GM10248 (cell line): ENCODE measurements at regions not wholly inside any gene's neighbourhood (a gene's known extent, or its start where the extent isn't known, plus 50 kb on each side); places are given as distances from the start of the nearest gene placed in this dataset.
A peak's percentile ranks its signal among the peaks of the same experiment; 100 is the strongest.
"Not testable (repeated sequence)": the region's sequence is repeated elsewhere in the genome, so short reads cannot be mapped to it uniquely, and the experiment has no call there.

Experiments
- CTCF ChIA-PET: fragments of 300-600 bp; sonication (Branson Sonifier 250); formaldehyde crosslinking; extraction: SDS; loops from one replicate; lab custom pipeline; 2021; ENCODE audit warnings: antibody characterized with exemption; lab: Yijun Ruan, JAX
- POLR2A ChIA-PET: fragments of 350-650 bp; sonication (Branson Sonifier 250); formaldehyde crosslinking; extraction: SDS; loops from one replicate; lab custom pipeline; 2020; ENCODE audit warnings: antibody characterized with exemption; lab: Yijun Ruan, JAX
- DNase-seq: peaks from one replicate; pipeline ENCODE4 v3.0.0; 2012; ENCODE audit errors: extremely low spot score
- TF ChIP-seq, protein P1 (sequence below): IDR thresholded peaks from 2 replicates; pipeline ENCODE4 v1.5.1; 2012; ENCODE audit warnings: mild to moderate bottlenecking, low read depth; ENCODE audit errors: extremely low read depth, missing control alignments, control extremely low read depth

DNA sequence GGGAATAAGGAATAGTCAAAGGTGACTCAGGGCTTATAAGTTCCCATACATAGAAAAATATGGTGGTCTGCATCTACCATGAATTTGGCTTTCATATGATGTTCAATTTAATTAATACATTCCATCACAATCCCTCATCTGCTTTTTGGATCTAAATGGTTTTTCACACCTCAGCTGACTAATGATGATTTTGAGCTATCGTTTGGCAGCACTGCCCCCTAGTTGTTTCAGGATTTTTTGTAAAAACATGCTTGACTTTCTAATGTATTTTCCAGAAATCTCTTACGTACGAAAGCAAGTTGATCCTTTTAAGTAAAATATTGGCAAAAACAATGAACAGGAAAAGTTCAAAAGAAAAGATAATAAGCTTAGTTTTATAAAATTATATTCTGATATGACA, 408.6 kb upstream of the ADGRB3 start:
- CTCF ChIA-PET: interaction anchor here (0.8 to 1.3 kb wide), 4 partner anchors 8 to 503 kb away, joined by 3 to 7 read pairs (median 5); no protein-coding TSS in a partner anchor
- POLR2A ChIA-PET: no interaction called here
- TF ChIP-seq, protein P1, sequence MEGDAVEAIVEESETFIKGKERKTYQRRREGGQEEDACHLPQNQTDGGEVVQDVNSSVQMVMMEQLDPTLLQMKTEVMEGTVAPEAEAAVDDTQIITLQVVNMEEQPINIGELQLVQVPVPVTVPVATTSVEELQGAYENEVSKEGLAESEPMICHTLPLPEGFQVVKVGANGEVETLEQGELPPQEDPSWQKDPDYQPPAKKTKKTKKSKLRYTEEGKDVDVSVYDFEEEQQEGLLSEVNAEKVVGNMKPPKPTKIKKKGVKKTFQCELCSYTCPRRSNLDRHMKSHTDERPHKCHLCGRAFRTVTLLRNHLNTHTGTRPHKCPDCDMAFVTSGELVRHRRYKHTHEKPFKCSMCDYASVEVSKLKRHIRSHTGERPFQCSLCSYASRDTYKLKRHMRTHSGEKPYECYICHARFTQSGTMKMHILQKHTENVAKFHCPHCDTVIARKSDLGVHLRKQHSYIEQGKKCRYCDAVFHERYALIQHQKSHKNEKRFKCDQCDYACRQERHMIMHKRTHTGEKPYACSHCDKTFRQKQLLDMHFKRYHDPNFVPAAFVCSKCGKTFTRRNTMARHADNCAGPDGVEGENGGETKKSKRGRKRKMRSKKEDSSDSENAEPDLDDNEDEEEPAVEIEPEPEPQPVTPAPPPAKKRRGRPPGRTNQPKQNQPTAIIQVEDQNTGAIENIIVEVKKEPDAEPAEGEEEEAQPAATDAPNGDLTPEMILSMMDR: peak; percentile 48
- no peak for DNase-seq

DNA sequence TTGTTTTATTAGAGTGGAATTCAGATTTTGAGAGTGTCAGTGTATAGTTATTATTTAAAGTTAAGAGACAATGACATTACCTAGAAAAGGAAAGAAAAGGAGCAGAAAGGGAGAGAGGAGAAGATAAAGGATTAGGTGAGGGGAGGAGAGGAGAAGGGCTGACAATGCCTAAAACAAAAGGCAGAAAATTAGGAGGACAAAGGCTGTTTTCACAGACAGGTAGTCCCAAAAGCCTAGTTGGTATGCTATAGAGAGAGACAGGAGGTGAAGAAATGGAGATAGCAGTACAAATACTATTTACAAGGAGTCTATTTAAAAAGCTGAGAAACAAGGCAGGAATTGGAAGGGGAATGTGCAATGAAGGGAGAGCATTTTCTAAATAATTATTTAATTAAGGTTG, 409.4 kb upstream of the ADGRB3 start:
- TF ChIP-seq, protein P1: no peak
- no peak for DNase-seq
- CTCF ChIA-PET: no interaction called here
- POLR2A ChIA-PET: no interaction called here

DNA sequence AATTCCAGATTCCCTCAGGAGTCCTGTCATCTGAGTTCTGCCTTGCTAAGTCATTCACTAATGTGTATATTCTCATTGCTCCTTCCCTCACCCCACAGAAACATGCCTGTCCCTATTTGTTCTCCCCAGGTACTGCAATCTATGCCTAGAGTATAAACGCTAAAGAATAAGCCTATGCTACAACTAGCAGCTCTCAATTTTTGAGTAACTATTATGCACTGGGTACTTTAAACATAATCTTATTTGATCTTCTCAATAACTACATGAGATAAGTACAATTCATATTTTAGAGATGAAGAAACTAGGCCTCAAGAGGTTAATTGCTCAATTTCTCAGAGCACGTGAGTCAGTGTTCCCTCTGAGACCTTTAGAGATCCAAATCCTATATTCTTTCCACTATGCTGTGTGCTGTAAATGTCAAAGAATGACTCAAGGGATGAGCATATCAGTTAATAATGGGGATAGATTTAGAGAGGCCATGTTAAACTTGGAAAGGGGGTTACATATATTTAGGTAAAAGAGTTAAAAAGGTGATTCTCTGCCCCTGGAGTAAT, 423.8 kb upstream of the ADGRB3 start:
- DNase-seq: no peak
- POLR2A ChIA-PET: no interaction called here
- TF ChIP-seq, protein P1: no peak
- CTCF ChIA-PET: no interaction called here

DNA sequence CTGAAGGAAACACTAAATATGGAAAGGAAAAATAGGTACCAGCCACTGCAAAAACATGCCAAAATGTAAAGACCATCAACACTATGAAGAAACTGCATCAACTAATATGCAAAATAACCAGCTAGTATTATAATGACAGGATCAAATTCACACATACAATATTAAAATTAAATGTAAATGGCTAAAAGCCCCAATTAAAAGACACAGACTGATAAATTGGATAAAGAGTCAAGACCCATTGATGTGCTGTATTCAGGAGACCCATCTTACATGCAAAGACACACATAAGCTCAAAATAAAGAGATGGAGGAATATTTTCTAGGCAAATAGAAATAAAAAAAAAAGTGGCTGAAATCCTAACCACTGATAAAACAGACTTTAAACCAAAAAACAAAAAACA, 427.5 kb upstream of the ADGRB3 start:
- POLR2A ChIA-PET, DNase-seq: not testable (repeated sequence)
- CTCF ChIA-PET: interaction anchor here (1.0 kb wide), 1 partner anchor 261 kb away, joined by 3 read pairs; no protein-coding TSS in a partner anchor

DNA sequence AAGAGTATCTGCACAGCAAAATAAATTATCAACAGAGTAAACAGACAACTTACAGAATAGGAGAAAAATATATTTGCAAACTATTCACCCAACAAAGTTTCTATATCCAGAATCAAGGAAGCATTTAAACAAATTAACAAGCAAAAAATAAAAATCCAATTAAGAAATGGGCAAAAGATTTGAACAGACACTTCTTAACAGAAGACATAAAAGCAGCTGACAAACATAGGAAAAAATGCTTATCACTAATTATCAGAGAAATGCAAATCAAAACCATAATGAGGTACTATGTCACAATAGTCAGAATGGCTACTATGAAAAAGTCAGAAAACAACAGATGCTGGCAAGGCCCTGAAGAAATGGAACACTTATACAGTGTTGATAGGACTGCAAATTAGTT, 434.2 kb upstream of the ADGRB3 start:
- TF ChIP-seq, protein P1: no peak
- POLR2A ChIA-PET: no interaction called here
- CTCF ChIA-PET: interaction anchor here (1.1 kb wide), 1 partner anchor 12 kb away, joined by 5 read pairs; no protein-coding TSS in a partner anchor
- no peak for DNase-seq

DNA sequence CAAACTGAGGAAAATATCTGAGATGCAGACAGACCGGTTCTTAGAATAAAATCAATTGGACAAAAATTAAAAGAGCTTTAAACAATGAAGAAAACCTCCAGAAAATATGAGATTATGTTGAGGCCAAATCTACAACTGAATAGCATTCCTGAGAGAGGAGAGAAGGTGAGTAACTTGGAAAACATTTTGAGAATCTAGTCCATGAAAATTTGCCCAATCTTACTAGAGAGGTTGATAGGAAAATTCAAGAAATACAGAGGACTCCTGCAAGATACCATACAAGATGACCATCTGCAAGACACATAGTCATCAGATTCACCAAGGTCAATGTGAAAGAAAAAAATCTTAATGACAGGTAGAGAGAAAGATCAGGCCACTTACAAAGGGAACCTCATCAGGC, 437.7 kb upstream of the ADGRB3 start:
- no peak for DNase-seq
- TF ChIP-seq, protein P1: no peak
- POLR2A ChIA-PET: no interaction called here
- CTCF ChIA-PET: interaction anchor here (1.4 to 1.6 kb wide), 2 partner anchors 8 to 9 kb away, joined by 4 to 5 read pairs; no protein-coding TSS in a partner anchor

DNA sequence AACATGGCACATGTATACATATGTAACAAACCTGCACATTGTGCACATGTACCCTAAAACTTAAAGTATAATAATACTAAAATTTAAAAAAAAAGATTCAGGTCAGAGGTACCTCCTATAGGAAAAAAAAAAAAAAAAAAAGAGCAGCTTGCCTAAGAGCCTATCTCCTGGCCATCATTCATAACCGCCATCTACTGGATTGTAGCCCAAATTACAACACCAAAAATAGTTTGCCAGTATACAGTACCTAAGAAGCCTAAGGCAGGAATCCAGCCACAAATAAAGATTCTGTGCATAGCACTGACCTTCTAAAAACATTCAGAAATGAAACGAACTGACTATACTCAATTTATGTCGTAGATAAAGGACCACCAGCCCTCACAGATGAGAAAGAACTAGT, 438.4 kb upstream of the ADGRB3 start:
- no peak for DNase-seq
- ChIA-PET CTCF (interaction anchor here (0.6 to 1.6 kb wide), 3 partner anchors 8 to 263 kb away, joined by 4 to 5 read pairs (median 4); no protein-coding TSS in a partner anchor), POLR2A (no interaction called here)
- TF ChIP-seq, protein P1: peak; percentile 30

DNA sequence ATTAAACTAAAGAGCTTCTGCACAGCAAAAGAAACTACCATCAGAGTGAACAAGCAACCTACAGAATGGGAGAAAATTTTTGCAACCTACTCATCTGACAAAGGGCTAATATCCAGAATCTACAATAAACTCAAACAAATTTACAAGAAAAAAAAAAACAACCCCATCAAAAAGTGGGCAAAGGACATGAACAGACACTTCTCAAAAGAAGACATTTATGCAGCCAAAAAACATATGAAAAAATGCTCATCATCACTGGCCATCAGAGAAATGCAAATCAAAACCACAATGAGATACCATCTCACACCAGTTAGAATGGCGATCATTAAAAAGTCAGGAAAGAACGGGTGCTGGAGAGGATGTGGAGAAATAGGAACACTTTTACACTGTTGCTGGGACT, 439.3 kb upstream of the ADGRB3 start:
- POLR2A ChIA-PET, DNase-seq, CTCF ChIA-PET: not testable (repeated sequence)
